ENCODE measurements at regions not wholly inside any gene's neighbourhood (a gene's known extent, or its start where the extent isn't known, plus 50 kb on each side); places are given as distances from the start of the nearest gene placed in this dataset.

DNA sequence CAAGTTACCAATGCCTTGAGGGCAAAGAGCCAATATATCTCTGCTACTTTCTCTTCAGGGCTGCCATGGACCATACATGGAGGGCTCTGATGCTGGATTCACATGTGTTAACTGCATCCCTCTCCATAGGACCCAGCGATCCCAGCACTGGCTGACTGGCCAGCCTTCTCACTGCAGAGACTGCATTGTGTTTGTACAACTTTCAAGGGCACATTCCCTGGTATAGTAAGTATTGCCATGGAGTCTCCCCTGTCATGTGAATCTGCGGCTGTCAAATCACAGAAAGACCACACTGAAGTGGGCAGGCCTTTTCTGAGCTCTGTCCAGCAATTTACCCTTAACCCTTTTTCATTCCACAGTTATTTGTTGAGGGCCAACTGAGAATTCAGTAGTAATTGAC lies 449.8 kb downstream of the OMA1 start:
- Histone ChIP-seq H3K4me3 (no peak overlapping the region), H3K27ac (ENCODE audit: extremely low read depth, low read depth, low read length) (no peak overlapping the region), H3K36me3 (ENCODE audit: control insufficient read depth, insufficient read depth, low read length) (no peaks in the 10 kb centered on the region), H3K79me2 (ENCODE audit: control insufficient read depth, insufficient read depth, low read length) (no peaks in the 10 kb centered on the region), H3K4me2 (ENCODE audit: insufficient read depth, low read length) (no peak overlapping the region), H2AFZ (ENCODE audit: low read depth, low read length) (no peak overlapping the region), H3K9ac (ENCODE audit: insufficient read depth in 1 of 2, low read depth in 2 of 2, low read length in 2 of 2) (no peak overlapping the region), H3K4me1 (replicated peaks in 1 of 2; ENCODE audit: control insufficient read depth in 2 of 2, insufficient read depth in 2 of 2, low read length in 2 of 2) (no peaks in the 10 kb centered on the region), H3K9me1 (ENCODE audit: control insufficient read depth, insufficient read depth, low read length) (no peaks in the 10 kb centered on the region), H4K20me1 (replicated peaks; ENCODE audit: control insufficient read depth, insufficient read depth, low read length) (no peaks in the 10 kb centered on the region), H3K27me3 (ENCODE audit: control insufficient read depth in 2 of 2, insufficient read depth in 2 of 2, low read length in 2 of 2) (no peaks in the 10 kb centered on the region; a peak in 1 of 5 replicates), H3K9me3 (replicated peaks; ENCODE audit: control insufficient read depth, insufficient read depth, low read depth, low read length) (no peaks in the 10 kb centered on the region)
- CTCF ChIA-PET (ENCODE audit: low intra/inter-chr PET ratio): no interaction called here
- FAIRE-seq (no peak), DNase-seq (ENCODE audit: extremely low read depth in 1 of 4, low spot score in 3 of 4) (no peak), ATAC-seq (no peak)
- intact Hi-C loops (cut with micrococcal nuclease): no loop called here
- BruUV-seq (replicated peaks): no TSS peak
- TF ChIP-seq NCOR1 (IDR thresholded peaks at IDR 0.05) (no peak), U2AF1 (optimal IDR thresholded peaks at IDR 0.05; ENCODE audit: low read depth, low read length) (no peak)
- WGBS (ENCODE audit: insufficient coverage, low coverage, missing lambda C conversion rate): 0% methylated on average over 2 of the region's 2 CpGs
- POLR2A ChIA-PET: no interaction called here
- in situ Hi-C loops (cut with MboI): no loop called here

DNA sequence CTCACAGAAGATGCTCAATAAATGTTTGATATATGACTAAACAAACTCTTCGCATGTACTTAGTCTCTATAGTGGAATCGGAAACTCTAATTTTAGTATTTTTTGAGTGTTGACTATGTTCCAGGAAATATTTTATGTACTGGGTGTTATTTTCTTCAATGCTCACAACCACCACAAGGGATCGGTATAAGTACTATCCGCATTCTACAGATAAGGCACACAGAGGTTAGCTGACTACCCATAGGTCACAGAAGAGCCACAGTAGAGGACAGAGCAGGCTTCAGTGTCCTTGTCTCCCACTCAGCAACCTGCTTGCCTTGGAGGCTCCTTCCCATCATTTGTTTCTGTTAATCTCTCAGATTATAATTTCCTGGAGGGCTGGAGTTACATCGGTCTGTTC lies 451.3 kb downstream of the OMA1 start:
- no peaks in the 10 kb centered on the region for H3K79me2 ChIP-seq (ENCODE audit: control insufficient read depth, insufficient read depth, low read length)
- no peaks in the 10 kb centered on the region; a peak in 2 of 5 replicates for H3K27me3 ChIP-seq (ENCODE audit: control insufficient read depth in 2 of 2, insufficient read depth in 2 of 2, low read length in 2 of 2)
- no peak overlapping the region for H3K4me3 ChIP-seq
- no peak overlapping the region for H3K4me2 ChIP-seq (ENCODE audit: insufficient read depth, low read length)
- intact Hi-C loops (cut with micrococcal nuclease) (no loop called here), in situ Hi-C loops (cut with MboI) (no loop called here)
- no peaks in the 10 kb centered on the region for H3K36me3 ChIP-seq (ENCODE audit: control insufficient read depth, insufficient read depth, low read length)
- H4K20me1 ChIP-seq (replicated peaks; ENCODE audit: control insufficient read depth, insufficient read depth, low read length): no peaks in the 10 kb centered on the region
- 3% methylated on average over 5 of the region's 5 CpGs for WGBS (ENCODE audit: insufficient coverage, low coverage, missing lambda C conversion rate)
- H3K9me3 ChIP-seq (replicated peaks; ENCODE audit: control insufficient read depth, insufficient read depth, low read depth, low read length): no peaks in the 10 kb centered on the region
- ChIA-PET CTCF (ENCODE audit: low intra/inter-chr PET ratio) (interaction anchor here (0.7 kb wide), 1 partner anchor 1852 kb away, joined by 3 read pairs; no protein-coding TSS in a partner anchor), POLR2A (no interaction called here)
- no peaks in the 10 kb centered on the region for H3K9me1 ChIP-seq (ENCODE audit: control insufficient read depth, insufficient read depth, low read length)
- no peak for TF ChIP-seq CHD2 (IDR thresholded peaks at IDR 0.05; ENCODE audit: low read depth, low read length)
- TF ChIP-seq ZEB2 (IDR thresholded peaks at IDR 0.05): no peak
- TF ChIP-seq SLC30A9 (CRISPR knock-in tag; IDR thresholded peaks at IDR 0.05): no peak
- TF ChIP-seq, protein P1, sequence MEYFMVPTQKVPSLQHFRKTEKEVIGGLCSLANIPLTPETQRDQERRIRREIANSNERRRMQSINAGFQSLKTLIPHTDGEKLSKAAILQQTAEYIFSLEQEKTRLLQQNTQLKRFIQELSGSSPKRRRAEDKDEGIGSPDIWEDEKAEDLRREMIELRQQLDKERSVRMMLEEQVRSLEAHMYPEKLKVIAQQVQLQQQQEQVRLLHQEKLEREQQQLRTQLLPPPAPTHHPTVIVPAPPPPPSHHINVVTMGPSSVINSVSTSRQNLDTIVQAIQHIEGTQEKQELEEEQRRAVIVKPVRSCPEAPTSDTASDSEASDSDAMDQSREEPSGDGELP (CRISPR knock-in tag; IDR thresholded peaks at IDR 0.05; ENCODE audit: borderline replicate concordance): no peak
- no peak for TF ChIP-seq CBX3 (IDR thresholded peaks at IDR 0.05; ENCODE audit: borderline replicate concordance in 1 of 2, low read length in 2 of 2)
- TF ChIP-seq FOXA3 (CRISPR knock-in tag; conservative IDR thresholded peaks at IDR 0.05 in 1 of 2, IDR thresholded peaks at IDR 0.05 in 1 of 2): no peak
- TF ChIP-seq NONO (IDR thresholded peaks at IDR 0.05; ENCODE audit: low read depth in 2 of 2, low read length in 1 of 2): no peak
- TF ChIP-seq BCOR (IDR thresholded peaks at IDR 0.05): no peak
- no peak for TF ChIP-seq E2F3 (CRISPR knock-in tag; IDR thresholded peaks at IDR 0.05)
- no peaks in the 10 kb centered on the region for H3K4me1 ChIP-seq (replicated peaks in 1 of 2; ENCODE audit: control insufficient read depth in 2 of 2, insufficient read depth in 2 of 2, low read length in 2 of 2)
- H2AFZ ChIP-seq (ENCODE audit: low read depth, low read length): no peak overlapping the region
- ATAC-seq: peak; percentile 42; the same call in 1 of the 3 replicates
- BruUV-seq (replicated peaks): no TSS peak
- no peak overlapping the region for H3K27ac ChIP-seq (ENCODE audit: extremely low read depth, low read depth, low read length)
- peak in 1 of 4 experiments; percentile 3 for DNase-seq (ENCODE audit: extremely low read depth in 1 of 4, low spot score in 3 of 4)
- no peak overlapping the region for H3K9ac ChIP-seq (ENCODE audit: insufficient read depth in 1 of 2, low read depth in 2 of 2, low read length in 2 of 2)
- no peak for FAIRE-seq

Measured in K562 (cell line).